Iris pigment epithelial cell (primary cell): ENCODE measurements at regions not wholly inside any gene's neighbourhood (a gene's known extent, or its start where the extent isn't known, plus 50 kb on each side); places are given as distances from the start of the nearest gene placed in this dataset.
"Not testable (repeated sequence)": the region's sequence is repeated elsewhere in the genome, so short reads cannot be mapped to it uniquely, and the experiment has no call there.

Experiments
- DNase-seq: peaks from one replicate; pipeline ENCODE4 v3.0.0-alpha.2; 2011; ENCODE audit warnings: low read depth

- DNase-seq = no peak
Observed at GRCh38 chr21:14826630-14827029, 238.2 kb downstream of the NRIP1 start.

GRCh38 chr21:14825514-14825974 is 239.3 kb downstream of the NRIP1 start:
- no peak for DNase-seq

- no peak for DNase-seq
Observed at GRCh38 chr21:14824126-14824525, 240.7 kb downstream of the NRIP1 start.

- no peak for DNase-seq
Observed at GRCh38 chr21:14817311-14817710, 247.5 kb downstream of the NRIP1 start.

- DNase-seq = no peak
Observed at GRCh38 chr21:14814991-14815390, 249.8 kb downstream of the NRIP1 start.

GRCh38 chr21:14814282-14814681 is 250.5 kb downstream of the NRIP1 start:
- no peak for DNase-seq

- not testable (repeated sequence) for DNase-seq
Observed at GRCh38 chr21:14804170-14804569, 258.1 kb upstream of the SAMSN1 start.

- no peak for DNase-seq
Observed at GRCh38 chr21:14797543-14797942, 251.4 kb upstream of the SAMSN1 start.

- DNase-seq = no peak
Observed at GRCh38 chr21:14787312-14787711, 241.2 kb upstream of the SAMSN1 start.

- no peak for DNase-seq
Observed at GRCh38 chr21:14785679-14786078, 239.6 kb upstream of the SAMSN1 start.

- peak; percentile 31 for DNase-seq
Observed at GRCh38 chr21:14773777-14774345, 227.7 kb upstream of the SAMSN1 start.

GRCh38 chr21:14771593-14771992 is 225.5 kb upstream of the SAMSN1 start:
- no peak for DNase-seq

- peak; percentile 2 for DNase-seq
Observed at GRCh38 chr21:14768042-14768441, 221.9 kb upstream of the SAMSN1 start.

GRCh38 chr21:14767192-14767852 is 221.2 kb upstream of the SAMSN1 start:
- no peak for DNase-seq

- no peak for DNase-seq
Observed at GRCh38 chr21:14766241-14766640, 220.1 kb upstream of the SAMSN1 start.

- DNase-seq = no peak
Observed at GRCh38 chr21:14763695-14764064, 217.6 kb upstream of the SAMSN1 start.

- peak; percentile 2 for DNase-seq
Observed at GRCh38 chr21:14762734-14763694, 216.9 kb upstream of the SAMSN1 start.

GRCh38 chr21:14762327-14762726 is 216.2 kb upstream of the SAMSN1 start:
- DNase-seq = no peak

- no peak for DNase-seq
Observed at GRCh38 chr21:14759285-14759684, 213.2 kb upstream of the SAMSN1 start.

- DNase-seq = no peak
Observed at GRCh38 chr21:14758849-14759248, 212.7 kb upstream of the SAMSN1 start.

- peak; percentile 4 for DNase-seq
Observed at GRCh38 chr21:14757533-14758327, 211.6 kb upstream of the SAMSN1 start.

GRCh38 chr21:14755086-14755485 is 209.0 kb upstream of the SAMSN1 start:
- DNase-seq = no peak
